Muscle of leg (tissue), 3 donors: ENCODE measurements at regions not wholly inside any gene's neighbourhood (a gene's known extent, or its start where the extent isn't known, plus 50 kb on each side); places are given as distances from the start of the nearest gene placed in this dataset.

ENCODE experiments used
- DNase-seq: peaks from one replicate; pipeline ENCODE4 v3.0.0; 2013
- H3K27ac ChIP-seq: one replicate; pipeline ENCODE4 v1.5.1; 2013; ENCODE audit warnings: mild to moderate bottlenecking, low read length, control low read depth
- H3K27me3 ChIP-seq: one replicate; pipeline ENCODE4 v1.6.1; 2013; ENCODE audit warnings: low read length; ENCODE audit not compliant: control insufficient read depth, insufficient read depth
- H3K36me3 ChIP-seq: one replicate; pipeline ENCODE4 v1.6.1; 2013; ENCODE audit warnings: low read length; ENCODE audit not compliant: control insufficient read depth, insufficient read depth
- H3K4me1 ChIP-seq: one replicate; pipeline ENCODE4 v1.6.1; 2013; ENCODE audit warnings: low read length; ENCODE audit not compliant: control insufficient read depth, insufficient read depth
- H3K4me3 ChIP-seq: one replicate; pipeline ENCODE4 v1.5.1; 2013; ENCODE audit warnings: low read length, control low read depth
- H3K9me3 ChIP-seq: replicated peaks from 2 replicates; pipeline ENCODE4 v1.6.1; 2013; ENCODE audit warnings: low read depth, low read length; ENCODE audit not compliant: control insufficient read depth
- WGBS: methylation state at CpG from one replicate; pipeline ENCODE4 v1.1.5; 2013; ENCODE audit warnings: missing lambda C conversion rate; ENCODE audit not compliant: insufficient coverage; 5-methylcytosine and 5-hydroxymethylcytosine counted together

GRCh38 chr15:70209499-70209898, 111.8 kb upstream of the TLE3 start:
- DNase-seq = no peak
- Histone ChIP-seq H3K9me3 (no peaks in the 10 kb centered on the region), H3K36me3 (no peaks in the 10 kb centered on the region), H3K4me1 (peaks cover 12% of the 10 kb centered on the region), H3K4me3 (no peak overlapping the region), H3K27me3 (peaks cover 15% of the 10 kb centered on the region), H3K27ac (no peak overlapping the region)
- 70% methylated on average over 5 of the region's 5 CpGs for WGBS

GRCh38 chr15:70208332-70208731, 110.6 kb upstream of the TLE3 start:
- Histone ChIP-seq H3K36me3 (no peaks in the 10 kb centered on the region), H3K4me1 (peaks cover 12% of the 10 kb centered on the region), H3K27me3 (peaks cover 15% of the 10 kb centered on the region), H3K9me3 (no peaks in the 10 kb centered on the region), H3K4me3 (no peak overlapping the region), H3K27ac (no peak overlapping the region)
- DNase-seq = no peak
- 100% methylated on average over 1 of the region's 3 CpGs for WGBS

GRCh38 chr15:70206668-70207067, 109.0 kb upstream of the TLE3 start:
- Histone ChIP-seq H3K9me3 (no peaks in the 10 kb centered on the region), H3K27ac (no peak overlapping the region), H3K36me3 (no peaks in the 10 kb centered on the region), H3K27me3 (peaks cover 13% of the 10 kb centered on the region), H3K4me3 (no peak overlapping the region), H3K4me1 (no peaks in the 10 kb centered on the region)
- no CpG with 5 or more reads among the region's 5 CpGs for WGBS
- no peak for DNase-seq

GRCh38 chr15:70204652-70205051, 106.9 kb upstream of the TLE3 start:
- Histone ChIP-seq H3K4me3 (no peak overlapping the region), H3K4me1 (peaks cover 16% of the 10 kb centered on the region), H3K9me3 (no peaks in the 10 kb centered on the region), H3K27me3 (peaks cover 7% of the 10 kb centered on the region), H3K36me3 (no peaks in the 10 kb centered on the region), H3K27ac (no peak overlapping the region)
- no peak for DNase-seq
- WGBS = no CpG with 5 or more reads among the region's 1 CpG

- no peak overlapping the region for H3K4me3 ChIP-seq
- peaks cover 6% of the 10 kb centered on the region for H3K27me3 ChIP-seq
- peaks cover 16% of the 10 kb centered on the region for H3K4me1 ChIP-seq
- DNase-seq = no peak
- no peak overlapping the region for H3K27ac ChIP-seq
- H3K9me3 ChIP-seq = no peaks in the 10 kb centered on the region
- WGBS = 74% methylated on average over 8 of the region's 8 CpGs
- no peaks in the 10 kb centered on the region for H3K36me3 ChIP-seq
Observed at GRCh38 chr15:70203981-70204560, 106.4 kb upstream of the TLE3 start.

- 49% methylated on average over 2 of the region's 2 CpGs for WGBS
- Histone ChIP-seq H3K4me3 (no peak overlapping the region), H3K4me1 (peaks cover 24% of the 10 kb centered on the region), H3K27me3 (peaks cover 2% of the 10 kb centered on the region), H3K36me3 (no peaks in the 10 kb centered on the region), H3K27ac (no peak overlapping the region), H3K9me3 (no peaks in the 10 kb centered on the region)
- DNase-seq = no peak
Observed at GRCh38 chr15:70202756-70203155, 105.0 kb upstream of the TLE3 start.

- no CpG with 5 or more reads among the region's 6 CpGs for WGBS
- Histone ChIP-seq H3K9me3 (no peaks in the 10 kb centered on the region), H3K27me3 (peaks cover 5% of the 10 kb centered on the region), H3K36me3 (no peaks in the 10 kb centered on the region), H3K4me1 (peaks cover 37% of the 10 kb centered on the region), H3K27ac (no peak overlapping the region), H3K4me3 (no peak overlapping the region)
- DNase-seq = no peak
Observed at GRCh38 chr15:70201425-70201775, 103.7 kb upstream of the TLE3 start.

- Histone ChIP-seq H3K4me3 (no peak overlapping the region), H3K36me3 (no peaks in the 10 kb centered on the region), H3K27me3 (peaks cover 5% of the 10 kb centered on the region), H3K4me1 (peaks cover 43% of the 10 kb centered on the region), H3K27ac (no peak overlapping the region), H3K9me3 (no peaks in the 10 kb centered on the region)
- peak; percentile 41 for DNase-seq
- WGBS = 85% methylated on average over 4 of the region's 23 CpGs
Observed at GRCh38 chr15:70200511-70201424, 103.1 kb upstream of the TLE3 start.

- WGBS = 42% methylated on average over 5 of the region's 18 CpGs
- H3K9me3 ChIP-seq = no peaks in the 10 kb centered on the region
- no peak overlapping the region for H3K27ac ChIP-seq
- H3K4me3 ChIP-seq = no peak overlapping the region
- no peaks in the 10 kb centered on the region for H3K36me3 ChIP-seq
- DNase-seq = no peak
- H3K4me1 ChIP-seq = peaks cover 52% of the 10 kb centered on the region
- H3K27me3 ChIP-seq = peaks cover 5% of the 10 kb centered on the region
Observed at GRCh38 chr15:70199540-70200410, 102.1 kb upstream of the TLE3 start.

GRCh38 chr15:70199124-70199482, 101.4 kb upstream of the TLE3 start:
- Histone ChIP-seq H3K27me3 (peaks cover 8% of the 10 kb centered on the region), H3K9me3 (no peaks in the 10 kb centered on the region), H3K36me3 (no peaks in the 10 kb centered on the region), H3K4me3 (no peak overlapping the region), H3K27ac (no peak overlapping the region), H3K4me1 (peaks cover 52% of the 10 kb centered on the region)
- DNase-seq = no peak
- 80% methylated on average over 2 of the region's 4 CpGs for WGBS
